HepG2 (cell line): ENCODE measurements at regions not wholly inside any gene's neighbourhood (a gene's known extent, or its start where the extent isn't known, plus 50 kb on each side); places are given as distances from the start of the nearest gene placed in this dataset.

Experiments
- ATAC-seq: fragments of 200-7000 bp; cut with Tn5 transposase; 3 replicates; pipeline ENCODE4 v1.9.1; 2020; ENCODE audit warnings: mild to moderate bottlenecking, moderate library complexity
- BruUV-seq: library from RNA; stranded (reverse); fragments of 400-500 nt; replicated peaks from 2 replicates; lab custom pipeline; 2021; lab: Mats Ljungman, UMichigan
- CTCF ChIA-PET: fragments of 300-600 bp; formaldehyde crosslinking; extraction: SDS; loops from one replicate; lab custom pipeline; 2021; ENCODE audit warnings: low total read pairs, inconsistent platforms, low intra/inter-chr PET ratio; lab: Yijun Ruan, JAX
- POLR2A ChIA-PET: fragments of 350-600 bp; sonication (Branson Sonifier 250); formaldehyde crosslinking; loops from one replicate; lab custom pipeline; 2020; ENCODE audit warnings: antibody characterized with exemption, inconsistent platforms; lab: Yijun Ruan, JAX
- DNase-seq: peaks from one replicate; pipeline ENCODE4 v3.0.0-alpha.2; 2015; ENCODE audit warnings: low spot score
- FAIRE-seq: peaks from 3 replicates; lab custom pipeline; 2011; peaks lifted over from hg19 to GRCh38; lab: Jason Lieb, UNC
- H2AFZ ChIP-seq: one replicate; pipeline ENCODE4 v1.6.1; 2011; ENCODE audit warnings: low read length, inconsistent platforms
- H3K27ac ChIP-seq: fragments of 300-600 bp; 3 replicates; pipeline ENCODE4 v1.8.0; 2011; ENCODE audit warnings: mixed run types, mild to moderate bottlenecking, mixed read lengths, low read length, inconsistent platforms; ENCODE audit not compliant: insufficient read depth; ENCODE audit errors: extremely low read length
- H3K27me3 ChIP-seq, 2 experiments: fragments of 200-600 bp in 1 of 2; 2 replicates in 1 of 2; 3 replicates in 1 of 2; pipeline versions ENCODE4 v1.6.0 to v1.8.0; 2011; ENCODE audit warnings: low read length in 2 of 2, mild to moderate bottlenecking in 2 of 2, moderate library complexity in 2 of 2, inconsistent platforms in 1 of 2; ENCODE audit not compliant: insufficient read depth in 2 of 2, control insufficient read depth in 1 of 2
- H3K36me3 ChIP-seq, 2 experiments: fragments of 200-600 bp in 1 of 2; replicated peaks in 1 of 2; 2 replicates in 1 of 2; 3 replicates in 1 of 2; pipeline versions ENCODE4 v1.5.1 to v1.8.0; 2011; ENCODE audit warnings: low read length in 2 of 2, inconsistent platforms in 1 of 2; ENCODE audit not compliant: insufficient read depth in 2 of 2, control insufficient read depth in 1 of 2
- H3K4me1 ChIP-seq: 2 replicates; pipeline ENCODE4 v1.5.1; 2012; ENCODE audit warnings: low read length, inconsistent platforms; ENCODE audit not compliant: insufficient read depth
- H3K4me2 ChIP-seq: 2 replicates; pipeline ENCODE4 v1.6.0; 2011; ENCODE audit warnings: low read depth, low read length, inconsistent platforms
- H3K4me3 ChIP-seq, 3 experiments: fragments of 200-600 bp in 1 of 3; sonication (generic), shearing (Covaris generic) in 1 of 3; replicated peaks in 1 of 3; 2 replicates each; pipeline ENCODE4 v1.5.1; 2011 to 2016; ENCODE audit warnings: low read length in 3 of 3, inconsistent platforms in 2 of 3, low read depth in 2 of 3, mild to moderate bottlenecking in 2 of 3, control low read depth in 1 of 3, mixed read lengths in 1 of 3; ENCODE audit not compliant: insufficient read depth in 1 of 3
- H3K79me2 ChIP-seq: one replicate; pipeline ENCODE4 v1.6.1; 2011; ENCODE audit warnings: low read length, inconsistent platforms; ENCODE audit not compliant: insufficient read depth
- H3K9ac ChIP-seq: 2 replicates; pipeline ENCODE4 v1.6.0; 2011; ENCODE audit warnings: mild to moderate bottlenecking, low read depth, low read length, inconsistent platforms; ENCODE audit not compliant: insufficient read depth
- H3K9me3 ChIP-seq: 2 replicates; pipeline ENCODE4 v1.5.1; 2012; ENCODE audit warnings: mild to moderate bottlenecking, low read length
- H4K20me1 ChIP-seq: 2 replicates; pipeline ENCODE4 v1.6.0; 2011; ENCODE audit warnings: inconsistent platforms, mild to moderate bottlenecking, low read length, moderate library complexity; ENCODE audit not compliant: insufficient read depth
- CREB1 ChIP-seq, 2 experiments: fragments of 450-650 bp in 1 of 2; IDR thresholded peaks; 2 replicates each; pipeline ENCODE4 v1.6.1; 2016 to 2017; ENCODE audit warnings: control low read depth in 1 of 2, mild to moderate bottlenecking in 1 of 2, missing compliant biosample characterization in 1 of 2, missing genetic modification characterization in 1 of 2
- KLF15 ChIP-seq: sonication (generic); formaldehyde crosslinking; IDR thresholded peaks from 2 replicates; pipeline ENCODE4 v1.8.1; 2023; ENCODE audit warnings: borderline replicate concordance, mild to moderate bottlenecking, inconsistent platforms, missing genetic modification reagents, mixed read lengths
- MTF1 ChIP-seq: sonication (generic); formaldehyde crosslinking; IDR thresholded peaks from 2 replicates; pipeline ENCODE4 v1.5.0; 2020; ENCODE audit warnings: missing genetic modification reagents
- ZNF326 ChIP-seq: sonication (generic); formaldehyde crosslinking; IDR thresholded peaks from 2 replicates; pipeline ENCODE4 v1.4.0; 2020; ENCODE audit warnings: missing genetic modification reagents, borderline replicate concordance
- WGBS: methylation state at CpG from one replicate; pipeline ENCODE4 v1.1.6; 2017; ENCODE audit warnings: low lambda C conversion rate; 5-methylcytosine and 5-hydroxymethylcytosine counted together
- in situ Hi-C: cut with HindIII; loops from 2 replicates; pipeline ENCODE4 v1.10.0; 2017; ENCODE audit warnings: low pct_unique_long_range_greater_than_20kb; ENCODE audit not compliant: extremely low pct_ligation_motif_present
- intact Hi-C: fragments of 100-400 bp; cut with micrococcal nuclease; formaldehyde crosslinking; loops from one replicate; pipeline ENCODE4 v1.10.0; 2022; ENCODE audit not compliant: unreplicated experiment
- TF ChIP-seq, protein P1 (sequence below): sonication (generic); formaldehyde crosslinking; IDR thresholded peaks from 2 replicates; pipeline ENCODE4 v1.4.0; 2020; ENCODE audit warnings: missing genetic modification reagents
- TF ChIP-seq, protein P2 (sequence below): IDR thresholded peaks from 2 replicates; pipeline ENCODE4 v1.6.1; 2016; ENCODE audit warnings: low read depth, control low read depth
- TF ChIP-seq, protein P3 (sequence below): sonication (generic); formaldehyde crosslinking; IDR thresholded peaks from 2 replicates; pipeline ENCODE4 v1.4.0; 2020; ENCODE audit warnings: mild to moderate bottlenecking, missing genetic modification reagents

DNA sequence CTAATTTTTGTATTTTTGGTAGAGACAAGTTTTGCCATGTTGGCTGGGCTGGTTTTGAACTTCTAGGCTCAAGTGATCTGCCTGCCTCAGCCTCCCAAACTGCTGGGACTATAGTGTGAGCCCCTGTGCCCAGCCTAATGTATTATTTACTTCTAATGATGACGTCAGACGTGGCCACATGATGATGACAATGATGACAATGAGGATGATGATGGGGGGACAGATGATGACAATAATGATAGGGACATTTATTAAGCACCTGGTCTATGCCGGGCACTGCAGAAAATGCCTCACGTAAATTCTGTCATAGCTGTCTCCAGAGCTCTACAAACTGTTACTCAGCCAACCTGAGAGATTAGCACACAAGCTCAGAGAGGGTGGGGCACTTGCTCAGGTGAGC, 169.3 kb downstream of the SHANK2 start:
- intact Hi-C loops (no loop called here), in situ Hi-C loops (no loop called here)
- Histone ChIP-seq H3K9me3 (no peaks in the 10 kb centered on the region), H3K4me2 (no peak overlapping the region), H3K4me1 (no peaks in the 10 kb centered on the region), H3K79me2 (no peaks in the 10 kb centered on the region), H3K9ac (no peak overlapping the region), H4K20me1 (peaks cover 12% of the 10 kb centered on the region), H3K27me3 (no peaks in the 10 kb centered on the region), H3K36me3 (peaks cover 17 to 34% of the 10 kb centered on the region in 2 experiments; a peak in 4 of 5 replicates), H3K27ac (no peak overlapping the region), H3K4me3 (no peak overlapping the region), H2AFZ (no peak overlapping the region)
- no peak for ATAC-seq
- POLR2A ChIA-PET = no interaction called here
- BruUV-seq = no TSS peak
- peak; percentile 67 for TF ChIP-seq CREB1 (IDR thresholded peaks at IDR 0.05)
- TF ChIP-seq CREB1 (CRISPR knock-in tag; IDR thresholded peaks at IDR 0.05) = no peak
- TF ChIP-seq, protein P1, sequence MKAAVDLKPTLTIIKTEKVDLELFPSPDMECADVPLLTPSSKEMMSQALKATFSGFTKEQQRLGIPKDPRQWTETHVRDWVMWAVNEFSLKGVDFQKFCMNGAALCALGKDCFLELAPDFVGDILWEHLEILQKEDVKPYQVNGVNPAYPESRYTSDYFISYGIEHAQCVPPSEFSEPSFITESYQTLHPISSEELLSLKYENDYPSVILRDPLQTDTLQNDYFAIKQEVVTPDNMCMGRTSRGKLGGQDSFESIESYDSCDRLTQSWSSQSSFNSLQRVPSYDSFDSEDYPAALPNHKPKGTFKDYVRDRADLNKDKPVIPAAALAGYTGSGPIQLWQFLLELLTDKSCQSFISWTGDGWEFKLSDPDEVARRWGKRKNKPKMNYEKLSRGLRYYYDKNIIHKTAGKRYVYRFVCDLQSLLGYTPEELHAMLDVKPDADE (CRISPR knock-in tag) = no peak
- CTCF ChIA-PET = no interaction called here
- WGBS = 99% methylated on average over 4 of the region's 4 CpGs
- DNase-seq = no peak
- no peak for FAIRE-seq

DNA sequence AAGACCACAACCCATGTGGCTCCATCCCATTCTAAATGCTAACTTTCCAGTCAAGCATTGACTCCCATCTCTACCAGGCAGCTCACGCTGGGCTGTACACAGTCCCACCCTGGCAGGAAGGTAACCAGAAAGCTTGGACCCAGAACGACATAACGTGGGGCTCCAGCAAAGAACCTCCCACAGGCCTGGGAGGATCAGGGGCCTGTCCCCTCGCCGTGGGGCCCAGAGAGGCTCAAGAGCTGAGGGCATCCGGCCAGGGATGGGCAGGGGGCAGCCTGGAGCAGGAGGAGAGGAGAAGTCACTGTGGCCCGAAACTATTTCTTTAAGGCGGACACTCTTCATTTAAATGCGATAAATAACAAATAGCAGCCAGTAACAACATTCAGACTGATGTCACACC, 169.9 kb downstream of the SHANK2 start:
- ATAC-seq = no peak
- H2AFZ ChIP-seq = no peak overlapping the region
- no peaks in the 10 kb centered on the region for H3K9me3 ChIP-seq
- no peak overlapping the region for H3K4me2 ChIP-seq
- H3K9ac ChIP-seq = no peak overlapping the region
- H3K27ac ChIP-seq = no peak overlapping the region
- H4K20me1 ChIP-seq = peaks cover 9% of the 10 kb centered on the region
- intact Hi-C loops = no loop called here
- POLR2A ChIA-PET = no interaction called here
- no TSS peak for BruUV-seq
- H3K36me3 ChIP-seq = peaks cover 17 to 35% of the 10 kb centered on the region in 2 experiments; a peak in 4 of 5 replicates
- H3K4me3 ChIP-seq = no peak overlapping the region
- in situ Hi-C loops = no loop called here
- CTCF ChIA-PET = no interaction called here
- no peak for DNase-seq
- FAIRE-seq = no peak
- no peaks in the 10 kb centered on the region for H3K4me1 ChIP-seq
- 89% methylated on average over 9 of the region's 9 CpGs for WGBS
- H3K27me3 ChIP-seq = no peaks in the 10 kb centered on the region
- H3K79me2 ChIP-seq = no peaks in the 10 kb centered on the region
- TF ChIP-seq, protein P2, sequence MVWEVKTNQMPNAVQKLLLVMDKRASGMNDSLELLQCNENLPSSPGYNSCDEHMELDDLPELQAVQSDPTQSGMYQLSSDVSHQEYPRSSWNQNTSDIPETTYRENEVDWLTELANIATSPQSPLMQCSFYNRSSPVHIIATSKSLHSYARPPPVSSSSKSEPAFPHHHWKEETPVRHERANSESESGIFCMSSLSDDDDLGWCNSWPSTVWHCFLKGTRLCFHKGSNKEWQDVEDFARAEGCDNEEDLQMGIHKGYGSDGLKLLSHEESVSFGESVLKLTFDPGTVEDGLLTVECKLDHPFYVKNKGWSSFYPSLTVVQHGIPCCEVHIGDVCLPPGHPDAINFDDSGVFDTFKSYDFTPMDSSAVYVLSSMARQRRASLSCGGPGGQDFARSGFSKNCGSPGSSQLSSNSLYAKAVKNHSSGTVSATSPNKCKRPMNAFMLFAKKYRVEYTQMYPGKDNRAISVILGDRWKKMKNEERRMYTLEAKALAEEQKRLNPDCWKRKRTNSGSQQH (CRISPR knock-in tag) = no peak
- TF ChIP-seq, protein P3, sequence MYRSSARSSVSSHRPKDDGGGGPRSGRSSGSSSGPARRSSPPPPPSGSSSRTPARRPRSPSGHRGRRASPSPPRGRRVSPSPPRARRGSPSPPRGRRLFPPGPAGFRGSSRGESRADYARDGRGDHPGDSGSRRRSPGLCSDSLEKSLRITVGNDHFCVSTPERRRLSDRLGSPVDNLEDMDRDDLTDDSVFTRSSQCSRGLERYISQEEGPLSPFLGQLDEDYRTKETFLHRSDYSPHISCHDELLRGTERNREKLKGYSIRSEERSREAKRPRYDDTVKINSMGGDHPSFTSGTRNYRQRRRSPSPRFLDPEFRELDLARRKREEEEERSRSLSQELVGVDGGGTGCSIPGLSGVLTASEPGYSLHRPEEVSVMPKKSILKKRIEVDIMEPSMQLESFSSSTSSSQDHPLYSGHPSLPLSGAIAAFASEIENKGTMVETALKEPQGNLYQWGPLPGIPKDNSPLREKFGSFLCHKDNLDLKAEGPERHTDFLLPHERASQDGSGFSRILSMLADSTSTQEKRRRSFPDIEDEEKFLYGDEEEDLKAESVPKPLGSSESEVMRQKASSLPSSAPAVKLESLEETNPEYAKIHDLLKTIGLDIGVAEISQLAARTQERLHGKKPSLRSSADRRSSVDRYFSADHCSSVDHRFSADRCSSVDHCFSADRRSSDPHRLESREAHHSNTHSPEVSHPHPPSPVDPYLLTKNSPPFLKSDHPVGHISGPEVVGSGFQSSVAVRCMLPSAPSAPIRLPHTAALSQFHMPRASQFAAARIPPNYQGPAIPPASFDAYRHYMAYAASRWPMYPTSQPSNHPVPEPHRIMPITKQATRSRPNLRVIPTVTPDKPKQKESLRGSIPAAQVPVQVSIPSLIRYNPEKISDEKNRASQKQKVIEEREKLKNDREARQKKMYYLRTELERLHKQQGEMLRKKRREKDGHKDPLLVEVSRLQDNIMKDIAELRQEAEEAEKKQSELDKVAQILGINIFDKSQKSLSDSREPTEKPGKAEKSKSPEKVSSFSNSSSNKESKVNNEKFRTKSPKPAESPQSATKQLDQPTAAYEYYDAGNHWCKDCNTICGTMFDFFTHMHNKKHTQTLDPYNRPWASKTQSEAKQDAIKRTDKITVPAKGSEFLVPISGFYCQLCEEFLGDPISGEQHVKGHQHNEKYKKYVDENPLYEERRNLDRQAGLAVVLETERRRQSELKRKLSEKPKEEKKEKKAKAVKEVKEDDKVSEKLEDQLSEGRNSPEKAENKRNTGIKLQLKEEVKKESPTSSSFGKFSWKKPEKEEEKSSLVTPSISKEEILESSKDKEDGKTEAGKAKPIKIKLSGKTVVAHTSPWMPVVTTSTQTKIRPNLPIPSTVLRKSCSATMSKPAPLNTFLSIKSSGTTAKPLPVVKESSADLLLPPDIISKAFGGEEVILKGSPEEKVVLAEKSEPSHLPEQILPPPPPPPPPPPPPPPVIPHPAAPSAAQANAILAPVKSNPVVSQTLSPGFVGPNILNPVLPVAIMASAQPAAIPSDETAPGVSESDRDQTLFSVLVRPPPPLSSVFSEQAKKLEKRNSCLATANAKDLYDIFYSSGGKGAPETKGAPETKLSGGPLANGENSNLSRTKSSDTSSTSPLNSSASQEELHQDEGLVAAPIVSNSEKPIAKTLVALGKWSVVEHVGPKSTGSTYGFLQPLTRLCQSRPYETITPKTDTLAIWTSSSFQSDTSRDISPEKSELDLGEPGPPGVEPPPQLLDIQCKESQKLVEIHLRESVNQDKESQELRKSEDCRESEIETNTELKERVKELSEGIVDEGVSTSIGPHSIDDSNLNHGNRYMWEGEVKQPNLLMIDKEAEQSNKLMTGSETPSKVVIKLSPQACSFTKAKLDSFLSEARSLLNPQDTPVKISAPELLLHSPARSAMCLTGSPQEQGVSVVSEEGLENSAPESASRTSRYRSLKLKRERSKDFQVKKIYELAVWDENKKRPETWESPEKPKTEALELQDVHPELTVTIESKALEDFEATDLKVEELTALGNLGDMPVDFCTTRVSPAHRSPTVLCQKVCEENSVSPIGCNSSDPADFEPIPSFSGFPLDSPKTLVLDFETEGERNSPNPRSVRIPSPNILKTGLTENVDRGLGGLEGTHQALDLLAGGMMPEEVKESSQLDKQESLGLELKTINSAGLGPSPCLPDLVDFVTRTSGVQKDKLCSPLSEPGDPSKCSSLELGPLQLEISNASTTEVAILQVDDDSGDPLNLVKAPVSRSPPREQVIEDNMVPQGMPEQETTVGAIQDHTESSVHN (CRISPR knock-in tag) = no peak
- TF ChIP-seq KLF15 (CRISPR knock-in tag) (no peak), MTF1 (CRISPR knock-in tag) (no peak), ZNF326 (CRISPR knock-in tag) (no peak)
